OCI-LY1 (cell line): ENCODE measurements at regions not wholly inside any gene's neighbourhood (a gene's known extent, or its start where the extent isn't known, plus 50 kb on each side); places are given as distances from the start of the nearest gene placed in this dataset.

Experiments used
- EZH2 ChIP-seq: fragments of 200-600 bp; sonication (generic), shearing (Covaris generic); IDR thresholded peaks from 2 replicates; pipeline ENCODE4 v1.8.0; 2017; ENCODE audit warnings: borderline replicate concordance, mixed run types, mild to moderate bottlenecking, antibody characterized with exemption, low read length, moderate library complexity, mixed read lengths
- TF ChIP-seq, protein P1 (sequence below): fragments of 200-600 bp; sonication (generic), shearing (Covaris generic); IDR thresholded peaks from 2 replicates; pipeline ENCODE4 v1.5.1; 2017; ENCODE audit warnings: mild to moderate bottlenecking, antibody characterized with exemption, low read length, moderate library complexity, mixed read lengths

DNA sequence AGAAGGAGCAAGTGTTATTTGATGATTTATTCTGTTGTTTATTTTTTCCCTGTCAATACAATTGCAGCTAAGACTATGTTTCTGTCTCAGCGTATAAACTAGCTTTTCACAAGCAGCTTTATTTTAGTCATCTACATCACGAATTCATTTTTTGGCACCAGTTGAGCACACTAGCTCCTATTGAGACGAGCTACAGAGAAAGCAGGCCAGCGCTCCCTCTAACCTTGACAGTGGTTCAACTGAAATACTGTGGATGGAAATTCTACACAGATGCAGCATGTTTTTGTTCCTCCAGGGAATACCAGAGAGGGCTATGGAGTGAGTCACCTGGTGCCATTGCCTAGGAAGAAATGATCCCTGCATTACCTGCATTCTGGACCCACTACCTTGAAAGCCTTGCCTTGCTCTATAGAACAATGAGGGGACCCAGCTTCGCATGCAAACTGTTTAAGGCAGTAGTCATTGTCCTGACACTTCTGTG lies 108.2 kb upstream of the ARHGAP42 start:
- TF ChIP-seq, protein P1, sequence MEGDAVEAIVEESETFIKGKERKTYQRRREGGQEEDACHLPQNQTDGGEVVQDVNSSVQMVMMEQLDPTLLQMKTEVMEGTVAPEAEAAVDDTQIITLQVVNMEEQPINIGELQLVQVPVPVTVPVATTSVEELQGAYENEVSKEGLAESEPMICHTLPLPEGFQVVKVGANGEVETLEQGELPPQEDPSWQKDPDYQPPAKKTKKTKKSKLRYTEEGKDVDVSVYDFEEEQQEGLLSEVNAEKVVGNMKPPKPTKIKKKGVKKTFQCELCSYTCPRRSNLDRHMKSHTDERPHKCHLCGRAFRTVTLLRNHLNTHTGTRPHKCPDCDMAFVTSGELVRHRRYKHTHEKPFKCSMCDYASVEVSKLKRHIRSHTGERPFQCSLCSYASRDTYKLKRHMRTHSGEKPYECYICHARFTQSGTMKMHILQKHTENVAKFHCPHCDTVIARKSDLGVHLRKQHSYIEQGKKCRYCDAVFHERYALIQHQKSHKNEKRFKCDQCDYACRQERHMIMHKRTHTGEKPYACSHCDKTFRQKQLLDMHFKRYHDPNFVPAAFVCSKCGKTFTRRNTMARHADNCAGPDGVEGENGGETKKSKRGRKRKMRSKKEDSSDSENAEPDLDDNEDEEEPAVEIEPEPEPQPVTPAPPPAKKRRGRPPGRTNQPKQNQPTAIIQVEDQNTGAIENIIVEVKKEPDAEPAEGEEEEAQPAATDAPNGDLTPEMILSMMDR: no peak
- TF ChIP-seq EZH2: no peak
